Endothelial cell of umbilical vein (primary cell): ENCODE measurements at regions not wholly inside any gene's neighbourhood (a gene's known extent, or its start where the extent isn't known, plus 50 kb on each side); places are given as distances from the start of the nearest gene placed in this dataset.

Experiments used
- CTCF ChIP-seq, 2 donors: IDR thresholded peaks; 1 replicate in 1 of 2; 2 replicates in 1 of 2; pipeline ENCODE4 v1.5.1; 2011; ENCODE audit warnings: low read length in 2 of 2, mild to moderate bottlenecking in 2 of 2, moderate library complexity in 2 of 2, control low read depth in 1 of 2, inconsistent platforms in 1 of 2, low read depth in 1 of 2; ENCODE audit not compliant: insufficient read depth in 1 of 2; ENCODE audit errors: extremely low read depth in 1 of 2
- EZH2 ChIP-seq: IDR thresholded peaks from 2 replicates; pipeline ENCODE4 v1.6.1; 2012; ENCODE audit warnings: borderline replicate concordance, low read depth, mild to moderate bottlenecking, moderate library complexity, low read length, inconsistent platforms; ENCODE audit not compliant: severe bottlenecking
- FOS ChIP-seq: IDR thresholded peaks from 2 replicates; pipeline ENCODE4 v1.6.1; 2011; ENCODE audit warnings: mild to moderate bottlenecking, low read length, moderate library complexity, borderline replicate concordance; ENCODE audit not compliant: insufficient read depth
- GATA2 ChIP-seq: IDR thresholded peaks from 2 replicates; pipeline ENCODE4 v1.7.0; 2011; ENCODE audit warnings: low read depth, mild to moderate bottlenecking, moderate library complexity, mixed read lengths, low read length; ENCODE audit not compliant: insufficient read length, insufficient read depth
- JUN ChIP-seq: IDR thresholded peaks from 2 replicates; pipeline ENCODE4 v1.6.1; 2011; ENCODE audit warnings: borderline replicate concordance, low read depth; ENCODE audit not compliant: insufficient read length, insufficient read depth
- POLR2A ChIP-seq: IDR thresholded peaks from 2 replicates; pipeline ENCODE4 v1.6.1; 2012; ENCODE audit warnings: low read depth, mild to moderate bottlenecking, control low read depth, low read length
- POLR2AphosphoS5 ChIP-seq: IDR thresholded peaks from 2 replicates; pipeline ENCODE4 v1.6.1; 2012; ENCODE audit warnings: low read depth, mild to moderate bottlenecking, control low read depth, low read length, moderate library complexity; ENCODE audit not compliant: insufficient read depth
- TF ChIP-seq, protein P1 (sequence below): IDR thresholded peaks from 2 replicates; pipeline ENCODE4 v1.6.1; 2011; ENCODE audit not compliant: insufficient read depth, insufficient read length

DNA sequence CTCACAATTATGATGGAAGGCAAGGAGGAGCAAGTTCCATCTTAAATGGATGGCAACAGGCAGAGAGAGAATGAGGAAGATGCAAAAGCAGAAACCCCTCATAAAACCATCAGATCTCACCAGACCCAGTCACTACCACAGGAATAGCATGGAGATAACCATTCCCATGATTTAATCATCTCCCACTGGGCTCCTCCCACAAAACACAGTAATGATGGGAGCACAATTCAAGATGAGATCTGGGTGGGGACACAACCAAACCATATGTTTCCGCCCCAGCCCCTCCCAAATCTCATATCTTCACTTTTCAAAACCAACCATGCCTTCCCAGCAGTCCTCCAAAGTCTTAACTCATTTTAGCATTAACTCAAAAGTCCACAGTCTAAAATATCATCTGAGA lies 304.0 kb downstream of the TUSC1 start:
- TF ChIP-seq CTCF (IDR thresholded peaks at IDR 0.05; ENCODE audit: extremely low read depth in 1 of 2, insufficient read depth in 1 of 2, low read depth in 1 of 2, low read length in 2 of 2) (no peak), EZH2 (no peak), POLR2A (no peak), POLR2AphosphoS5 (no peak), JUN (no peak), GATA2 (no peak), FOS (no peak)
- TF ChIP-seq, protein P1, sequence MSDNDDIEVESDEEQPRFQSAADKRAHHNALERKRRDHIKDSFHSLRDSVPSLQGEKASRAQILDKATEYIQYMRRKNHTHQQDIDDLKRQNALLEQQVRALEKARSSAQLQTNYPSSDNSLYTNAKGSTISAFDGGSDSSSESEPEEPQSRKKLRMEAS = no peak
